ENCODE measurements at regions not wholly inside any gene's neighbourhood (a gene's known extent, or its start where the extent isn't known, plus 50 kb on each side); places are given as distances from the start of the nearest gene placed in this dataset.
"Not testable (repeated sequence)": the region's sequence is repeated elsewhere in the genome, so short reads cannot be mapped to it uniquely, and the experiment has no call there.

DNA sequence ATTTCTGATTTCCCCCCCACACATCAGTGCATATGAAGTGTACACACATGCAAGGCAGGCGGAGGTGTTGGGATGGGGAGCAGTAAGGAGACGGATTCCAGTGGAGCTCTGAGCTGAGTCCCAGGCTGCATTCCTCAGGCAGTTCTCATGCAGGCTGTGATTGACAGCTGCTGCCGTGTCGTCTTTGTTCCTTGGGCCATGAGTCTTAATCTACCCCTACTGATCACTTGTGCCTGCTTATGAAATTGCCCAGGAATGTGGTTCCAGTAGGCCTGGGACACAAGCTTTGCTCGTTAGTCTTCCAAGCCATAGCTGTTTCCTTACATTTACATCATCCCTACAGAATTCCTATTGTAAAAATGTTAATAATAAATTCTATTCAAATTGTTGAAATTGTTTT lies 1241.9 kb downstream of the UQCRFS1 start:
- DNase-seq: no peak

DNA sequence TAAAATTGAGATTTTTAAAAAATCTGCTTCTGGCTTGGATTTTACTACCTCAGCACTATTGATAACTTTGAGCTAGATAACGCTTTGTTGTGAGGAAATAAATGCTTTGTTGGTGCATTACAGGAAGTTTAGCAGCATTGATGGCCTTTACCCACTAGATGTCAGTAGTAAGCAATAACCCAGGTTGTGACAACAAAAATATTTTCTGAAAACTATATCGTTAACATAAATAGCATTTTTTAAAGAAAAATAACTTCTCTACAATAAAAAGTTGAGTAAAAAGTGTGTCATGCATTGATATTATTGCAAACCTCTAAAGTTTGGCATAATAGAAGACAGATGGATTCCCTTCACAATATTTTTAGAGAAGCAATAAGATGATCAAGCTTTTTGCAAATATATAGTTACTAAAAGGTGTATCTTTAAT lies 1246.5 kb downstream of the UQCRFS1 start:
- DNase-seq: peak; percentile 38

DNA sequence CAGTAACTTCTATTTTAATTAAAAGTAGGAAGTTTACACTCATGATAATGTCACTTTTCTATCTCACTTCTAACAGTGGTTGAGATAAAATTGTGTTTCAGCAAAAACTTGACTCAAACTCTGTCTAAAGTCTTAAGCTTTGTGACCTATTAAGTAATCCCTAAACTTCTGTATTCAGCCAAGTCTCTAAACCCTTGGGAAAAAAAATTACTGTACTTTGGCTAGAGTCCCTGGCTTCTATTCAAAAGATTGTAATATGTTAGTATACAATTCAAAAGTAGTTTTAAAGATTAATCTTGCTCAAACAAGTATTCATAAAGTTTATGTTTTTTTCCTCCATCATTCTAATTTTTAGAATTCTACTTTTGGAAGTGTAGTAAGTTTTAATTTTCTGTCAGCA lies 1248.8 kb downstream of the UQCRFS1 start:
- no peak for DNase-seq

DNA sequence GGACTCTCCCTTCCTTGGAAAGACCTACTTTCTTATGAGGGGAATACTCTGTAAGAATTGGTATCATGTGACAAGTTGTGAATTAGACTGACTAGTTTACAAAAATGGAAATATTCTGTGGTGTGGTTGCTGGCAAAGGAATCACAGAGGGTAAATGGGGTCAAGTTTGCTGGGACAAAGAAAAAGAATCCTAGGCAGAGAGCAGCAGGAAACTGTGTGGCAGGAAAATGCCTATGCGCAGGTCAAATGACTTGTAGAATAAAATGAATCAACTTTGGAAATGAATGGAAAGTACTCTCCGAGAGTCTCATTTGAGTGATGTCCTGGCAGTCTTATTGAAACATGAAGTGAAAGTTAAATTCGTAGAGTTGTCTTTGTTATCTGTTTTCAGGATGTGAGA lies 1250.7 kb downstream of the UQCRFS1 start:
- no peak for DNase-seq

DNA sequence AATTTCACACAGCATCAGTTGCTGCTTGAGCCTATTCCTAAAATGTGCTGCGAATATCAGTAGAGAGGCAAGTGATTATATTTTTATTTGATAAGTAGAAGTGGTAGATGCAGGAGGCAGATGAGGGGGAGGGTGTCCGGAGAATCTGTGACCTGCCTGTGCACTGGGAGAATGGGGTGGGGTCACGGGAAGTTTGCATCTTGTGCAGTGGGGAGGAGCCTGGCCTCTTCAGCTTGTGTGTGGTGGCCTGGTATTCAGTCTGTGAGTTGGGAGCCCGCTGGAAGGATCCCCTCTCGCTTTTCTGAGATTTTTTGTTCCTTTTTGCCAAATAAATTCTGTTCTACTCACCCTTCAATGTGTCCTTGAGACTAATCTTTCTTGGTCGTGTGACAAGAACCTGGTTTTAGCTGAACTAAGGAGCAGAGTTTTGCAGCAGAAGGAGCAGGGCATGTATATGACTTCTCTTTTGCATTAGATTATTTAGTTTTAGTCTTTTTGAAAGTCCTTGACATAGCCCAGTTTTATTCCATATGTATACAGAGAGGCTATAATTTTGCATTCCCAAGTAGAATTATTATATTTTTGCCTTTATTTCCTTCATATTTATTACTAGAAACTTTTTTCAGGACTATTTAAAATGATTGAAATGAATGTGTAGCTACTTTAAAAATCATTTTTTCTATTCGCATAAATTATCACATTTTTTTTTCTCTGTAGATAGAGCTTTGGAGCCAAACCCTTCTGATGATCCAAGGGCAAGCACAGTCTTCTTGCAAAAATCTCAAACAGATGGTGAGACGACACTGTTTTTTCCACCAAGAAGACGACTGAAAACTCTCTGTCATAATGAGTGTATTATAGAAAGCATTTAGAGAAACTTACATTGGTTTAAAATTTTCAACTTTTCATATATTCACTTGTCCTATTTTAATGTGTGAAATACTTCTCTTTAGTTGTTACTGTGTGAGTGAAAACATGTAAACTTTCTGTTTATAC lies 1257.2 kb downstream of the UQCRFS1 start:
- no peak for DNase-seq

DNA sequence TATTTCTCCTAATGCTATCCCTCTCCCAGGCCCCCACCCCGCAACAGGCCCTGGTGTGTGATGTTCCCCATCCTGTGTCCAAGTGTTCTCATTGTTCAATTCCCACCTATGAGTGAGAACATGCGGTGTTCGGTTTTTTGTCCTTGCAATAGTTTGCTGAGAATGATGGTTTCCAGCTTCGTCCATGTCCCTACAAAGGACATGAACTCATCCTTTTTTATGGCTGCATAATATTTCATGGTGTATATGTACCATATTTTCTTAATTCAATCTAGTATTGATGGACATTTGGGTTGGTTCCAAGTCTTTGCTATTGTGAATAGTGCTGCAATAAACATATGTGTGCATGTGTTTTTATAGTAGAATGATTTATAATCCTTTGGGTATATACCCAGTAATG lies 1270.3 kb downstream of the UQCRFS1 start:
- DNase-seq: not testable (repeated sequence)

DNA sequence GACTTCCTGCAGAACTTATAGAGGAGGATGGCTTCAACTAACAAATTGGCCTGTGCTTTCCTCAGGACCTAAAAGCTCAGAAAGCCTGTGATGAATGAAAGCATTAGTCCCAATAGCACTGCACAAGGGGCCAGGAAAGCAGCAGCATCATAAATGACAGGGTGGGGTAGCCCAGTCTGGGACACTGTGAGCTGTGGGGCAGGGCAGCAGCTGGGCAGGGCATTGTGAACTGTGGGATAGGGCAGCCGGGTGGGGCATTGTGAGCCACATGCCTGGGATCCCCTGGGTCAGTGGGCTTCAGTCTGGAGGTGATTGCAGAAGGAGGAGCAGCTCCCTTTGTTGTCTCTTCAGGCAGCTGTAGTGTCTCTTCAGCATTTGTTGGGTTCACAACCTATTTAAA lies 1276.8 kb downstream of the UQCRFS1 start:
- no peak for DNase-seq

DNA sequence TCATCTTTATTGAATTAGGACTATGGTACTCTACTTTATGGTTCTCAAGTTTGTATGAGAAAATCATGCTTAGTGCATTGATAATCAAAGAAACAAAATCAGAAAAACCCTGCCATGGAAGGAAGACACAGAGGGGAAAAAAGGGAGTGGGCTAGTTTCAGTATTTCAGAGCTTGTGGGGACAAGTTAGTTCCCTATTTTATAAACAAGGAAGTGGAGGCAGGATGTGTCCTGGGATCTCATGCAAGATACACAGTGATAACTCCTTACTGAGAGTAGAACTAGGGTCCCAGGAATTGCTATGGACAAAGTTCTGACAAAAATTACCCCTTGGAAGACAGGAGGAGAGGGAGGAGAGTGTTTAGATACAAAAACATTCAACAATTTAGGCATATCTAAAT lies 1277.3 kb downstream of the UQCRFS1 start:
- no peak for DNase-seq

DNA sequence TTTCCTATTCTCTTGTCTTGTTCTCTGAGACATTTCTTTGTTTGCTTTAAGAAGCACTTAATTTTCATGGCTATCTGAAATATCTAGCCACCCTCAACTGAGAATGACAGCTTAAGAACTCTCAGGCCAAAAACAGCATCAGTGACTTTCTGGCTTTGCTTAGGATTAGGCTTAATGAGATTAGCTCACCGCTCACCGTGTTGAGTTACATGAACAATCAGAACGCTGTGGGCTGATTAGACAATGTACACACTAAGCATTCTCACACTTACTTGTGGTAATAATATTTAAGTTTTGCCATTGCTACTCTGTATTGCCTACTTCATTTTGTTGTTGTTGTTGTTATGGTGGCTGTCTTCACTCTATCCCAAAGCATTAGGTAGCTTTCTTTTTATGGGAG lies 1283.6 kb downstream of the UQCRFS1 start:
- DNase-seq: no peak

DNA sequence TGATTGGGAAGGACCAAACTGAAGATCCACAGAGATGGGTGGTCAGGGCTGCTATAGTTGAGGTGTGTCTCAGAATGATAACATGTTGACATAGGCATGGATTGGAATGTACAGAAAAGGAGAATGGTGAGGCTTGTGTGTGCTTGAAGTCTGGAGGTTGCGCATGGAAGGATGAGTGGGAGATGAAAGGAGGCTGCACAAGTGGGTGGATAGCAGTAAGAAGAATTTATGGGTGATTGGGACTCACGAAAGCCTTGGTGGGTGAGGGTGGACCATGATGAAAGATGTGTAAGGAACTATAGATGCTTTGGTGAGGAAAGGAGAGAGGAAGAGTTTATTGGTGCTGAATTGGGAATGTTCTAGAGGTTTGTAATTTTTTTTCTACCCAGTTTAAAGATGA lies 1287.7 kb downstream of the UQCRFS1 start:
- no peak for DNase-seq

DNA sequence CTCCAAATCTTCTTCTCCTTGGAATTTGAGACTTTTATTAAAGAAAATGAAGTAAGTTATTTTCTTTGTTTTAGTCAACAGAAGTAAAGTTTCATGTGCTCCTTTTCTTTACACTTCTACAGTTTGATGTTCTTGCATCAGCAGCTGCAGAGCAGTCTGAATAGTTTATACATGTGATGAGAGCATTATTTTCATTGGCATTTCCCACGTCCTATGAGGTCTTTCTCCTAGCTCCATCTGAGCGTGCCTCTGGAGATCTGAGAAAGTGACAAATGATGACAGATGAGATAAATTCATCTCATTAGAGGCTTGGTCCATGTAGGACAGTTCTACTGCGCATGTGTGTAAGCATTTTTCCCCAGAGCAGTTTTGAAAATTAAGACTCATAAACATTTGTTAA lies 1290.0 kb downstream of the UQCRFS1 start:
- no peak for DNase-seq

DNA sequence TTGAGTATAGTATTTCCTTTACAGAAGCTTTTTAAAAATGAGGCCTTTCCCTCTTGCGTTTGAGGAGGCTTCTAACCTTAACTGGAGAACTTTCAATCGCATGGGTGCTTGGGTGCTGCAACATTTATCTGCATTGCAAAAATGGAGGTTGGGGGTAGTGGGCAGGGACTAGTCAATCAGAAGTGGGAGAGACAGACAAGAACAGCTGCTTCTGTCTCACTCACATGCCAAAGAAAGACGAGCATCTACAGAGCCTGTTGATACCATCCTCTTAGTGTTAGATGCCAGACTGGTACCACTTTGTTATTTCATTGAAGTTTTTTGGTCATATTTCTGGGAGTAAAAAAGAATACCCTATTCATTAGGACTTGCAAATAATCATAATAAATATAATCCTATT lies 1292.2 kb downstream of the UQCRFS1 start:
- DNase-seq: no peak

DNA sequence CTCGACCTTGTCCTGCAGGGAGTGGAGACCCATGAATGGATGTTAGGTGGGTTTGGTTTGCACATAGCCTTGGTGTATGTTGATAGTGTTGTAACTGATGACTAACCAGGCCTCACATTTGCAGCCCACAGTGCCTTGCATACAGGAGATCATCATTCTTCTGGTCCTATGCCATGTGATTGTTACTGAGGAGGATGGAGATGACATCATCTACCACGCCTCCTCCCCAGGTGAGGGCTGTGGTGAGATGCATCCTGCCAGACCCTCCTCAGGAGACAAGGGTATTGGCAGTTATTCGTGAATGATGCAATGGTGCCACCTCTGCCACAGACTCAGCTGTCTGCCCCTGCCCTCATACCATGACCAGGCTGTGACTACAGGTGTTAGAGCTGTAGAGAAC lies 1294.1 kb downstream of the UQCRFS1 start:
- no peak for DNase-seq

DNA sequence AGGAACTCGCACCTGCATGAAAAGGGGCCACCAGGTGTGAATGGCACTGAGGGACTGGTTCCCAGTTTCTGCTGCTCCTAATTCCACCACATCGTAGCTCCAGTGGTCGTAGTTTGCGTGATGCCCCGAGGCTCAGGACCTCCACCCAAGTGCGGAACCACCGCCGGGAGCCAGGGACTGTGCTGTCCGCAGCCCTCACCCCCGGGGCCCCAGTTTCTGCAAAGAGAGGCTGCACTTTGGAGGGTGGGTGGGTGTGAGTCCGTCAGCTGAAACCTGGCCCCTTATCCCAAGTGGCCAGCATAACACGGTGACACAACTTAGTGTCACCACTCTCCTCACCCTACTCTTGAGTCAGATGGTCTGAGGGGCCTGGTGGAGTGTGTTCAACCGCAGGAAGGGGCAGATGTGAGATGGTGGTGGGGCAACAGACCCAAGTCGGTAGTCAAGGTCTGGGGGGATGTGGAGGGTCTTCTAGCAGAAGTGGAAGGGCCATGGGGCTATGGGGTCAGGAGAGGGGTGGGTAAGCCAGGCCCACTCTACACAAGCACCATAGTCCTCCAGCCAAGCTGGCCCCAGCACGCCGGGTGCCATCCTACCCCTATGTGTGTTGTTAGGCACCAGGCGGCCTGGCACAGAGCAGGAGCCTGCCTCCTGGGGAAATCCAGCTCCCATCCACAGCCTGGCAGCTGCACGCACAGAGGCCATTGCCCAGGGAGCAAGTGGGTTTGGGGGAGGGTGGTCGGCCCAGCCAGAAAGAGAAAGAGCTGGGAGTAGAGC lies 1301.6 kb downstream of the UQCRFS1 start:
- no peak for DNase-seq

DNA sequence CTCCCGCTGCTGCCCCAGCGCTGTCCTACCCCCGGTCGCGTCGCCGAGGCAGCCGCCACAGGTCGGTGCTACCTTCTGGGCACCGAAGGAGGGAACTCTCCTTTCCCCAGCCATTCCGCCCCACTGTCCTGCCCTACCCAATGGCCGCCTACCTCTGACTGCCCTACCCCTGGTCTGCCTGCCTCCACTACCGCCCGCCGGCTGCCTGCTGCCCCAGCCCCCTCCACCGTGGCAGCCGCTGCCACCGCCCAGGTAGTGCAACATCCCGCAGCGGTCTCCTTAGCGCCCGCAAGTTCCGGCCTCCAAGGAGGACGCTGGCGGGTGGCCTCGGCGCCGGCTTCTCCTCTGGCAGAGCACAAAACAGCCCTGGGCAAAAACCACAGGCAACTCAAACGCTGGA lies 1303.1 kb downstream of the UQCRFS1 start:
- no peak for DNase-seq

DNA sequence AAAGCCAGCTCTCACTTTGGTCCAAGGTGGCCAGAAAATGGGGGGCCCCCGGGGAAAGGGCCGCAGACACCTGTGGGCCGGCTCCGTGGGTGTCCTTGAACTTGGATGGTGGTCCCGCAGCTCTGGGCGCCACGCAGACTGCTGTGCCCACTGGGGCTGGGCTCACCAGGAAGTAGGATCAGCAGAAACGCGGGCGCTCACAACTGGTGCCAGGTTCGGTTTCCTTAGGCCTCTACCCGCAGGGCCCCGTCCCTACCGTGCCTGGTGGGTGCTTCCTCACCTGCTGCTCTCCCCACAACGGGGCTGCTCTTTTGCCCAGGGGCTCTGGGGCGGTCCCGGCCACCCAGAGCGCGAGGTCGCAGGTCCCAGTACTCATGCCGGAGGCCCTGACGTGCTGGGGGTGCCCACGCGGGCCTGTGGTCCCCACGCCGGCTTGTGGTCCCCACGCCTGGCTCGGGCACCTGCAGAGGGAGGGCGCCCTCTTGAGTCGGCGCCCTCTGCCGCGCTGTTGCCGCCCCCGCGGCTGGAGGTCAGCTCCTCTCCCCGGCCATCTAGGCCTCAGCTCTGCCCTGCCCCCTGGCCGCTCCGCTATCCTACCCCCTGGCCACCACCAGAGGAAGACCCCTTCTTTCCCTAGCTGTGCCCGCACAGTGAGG lies 1303.6 kb downstream of the UQCRFS1 start:
- no peak for DNase-seq

DNA sequence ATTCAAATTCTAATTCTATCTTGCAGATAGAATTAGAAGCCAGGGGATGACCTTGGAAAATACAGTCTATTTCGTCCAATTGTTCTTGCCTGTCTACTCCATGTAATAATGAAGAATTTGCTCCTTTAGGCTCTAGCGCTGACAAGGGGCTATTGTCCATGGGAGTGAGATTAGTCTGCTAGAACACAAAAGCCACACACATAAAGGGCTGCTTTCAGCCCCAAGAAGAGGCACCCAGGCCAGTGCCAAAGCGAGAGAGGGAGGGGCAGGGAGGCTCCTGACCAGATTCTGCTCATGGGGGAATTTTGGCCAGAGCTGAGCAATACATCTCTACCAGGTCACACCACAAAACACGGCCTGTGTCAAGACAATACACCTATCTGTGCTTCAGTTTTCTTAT lies 1306.9 kb downstream of the UQCRFS1 start:
- no peak for DNase-seq

DNA sequence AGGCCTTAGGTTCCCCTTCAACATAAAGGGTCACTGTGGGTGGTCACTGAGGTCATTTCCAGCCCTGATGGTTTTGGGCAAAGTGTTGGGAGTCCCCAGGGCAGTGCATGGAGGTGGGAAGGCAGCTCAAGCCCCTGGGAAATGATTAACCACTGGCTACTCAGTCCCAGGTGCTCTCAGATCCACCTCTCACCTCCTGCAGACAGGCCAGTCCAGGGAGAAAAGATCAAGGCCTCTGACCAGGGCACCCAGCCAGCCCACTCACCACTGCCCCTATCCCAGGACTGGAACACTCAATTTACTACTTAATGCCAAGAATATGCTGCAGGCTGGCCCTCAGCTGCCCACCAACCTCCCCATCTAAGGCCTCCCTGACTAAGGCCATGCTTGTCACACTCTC lies 1307.9 kb downstream of the UQCRFS1 start:
- no peak for DNase-seq

DNA sequence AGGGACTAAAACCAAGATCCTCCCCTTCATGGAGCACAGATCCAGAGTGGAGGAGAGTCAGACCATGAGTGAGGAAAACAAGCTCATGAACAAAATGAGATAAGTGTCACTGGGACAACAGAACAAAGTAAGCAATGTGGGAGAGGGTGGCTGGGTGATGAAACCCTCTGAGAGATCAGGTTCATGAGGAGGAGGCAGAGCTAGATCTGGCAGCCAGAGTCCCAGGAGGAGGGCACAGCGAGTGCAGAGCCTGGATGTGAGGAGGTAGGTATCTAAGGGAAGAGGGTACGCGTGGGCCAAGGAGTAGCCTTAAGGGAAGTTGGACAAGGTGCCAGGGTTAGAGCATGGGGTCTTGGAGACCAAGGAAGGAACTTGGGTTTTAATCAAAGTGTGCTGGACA lies 1311.9 kb downstream of the UQCRFS1 start:
- no peak for DNase-seq

DNA sequence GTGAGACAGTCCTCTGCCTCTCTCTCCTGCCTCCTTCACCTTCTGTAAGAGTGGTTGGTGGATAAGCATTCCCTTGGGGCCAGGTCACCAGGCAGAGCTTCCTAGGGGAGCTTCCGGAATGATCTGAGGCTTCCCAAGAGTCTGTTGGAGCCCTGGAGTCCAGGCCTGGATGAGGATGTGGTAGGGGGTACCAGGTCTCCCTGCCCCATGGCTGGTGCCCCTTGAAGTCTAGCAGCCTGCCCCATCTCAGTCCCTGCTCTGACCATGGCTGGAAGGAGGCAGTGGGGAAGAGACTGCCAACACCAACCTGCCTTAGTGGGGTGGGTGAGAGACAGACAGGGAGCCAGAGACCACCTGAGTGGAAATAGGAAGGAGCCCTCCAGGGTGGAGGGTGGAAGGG lies 1316.9 kb downstream of the UQCRFS1 start:
- DNase-seq: no peak

DNA sequence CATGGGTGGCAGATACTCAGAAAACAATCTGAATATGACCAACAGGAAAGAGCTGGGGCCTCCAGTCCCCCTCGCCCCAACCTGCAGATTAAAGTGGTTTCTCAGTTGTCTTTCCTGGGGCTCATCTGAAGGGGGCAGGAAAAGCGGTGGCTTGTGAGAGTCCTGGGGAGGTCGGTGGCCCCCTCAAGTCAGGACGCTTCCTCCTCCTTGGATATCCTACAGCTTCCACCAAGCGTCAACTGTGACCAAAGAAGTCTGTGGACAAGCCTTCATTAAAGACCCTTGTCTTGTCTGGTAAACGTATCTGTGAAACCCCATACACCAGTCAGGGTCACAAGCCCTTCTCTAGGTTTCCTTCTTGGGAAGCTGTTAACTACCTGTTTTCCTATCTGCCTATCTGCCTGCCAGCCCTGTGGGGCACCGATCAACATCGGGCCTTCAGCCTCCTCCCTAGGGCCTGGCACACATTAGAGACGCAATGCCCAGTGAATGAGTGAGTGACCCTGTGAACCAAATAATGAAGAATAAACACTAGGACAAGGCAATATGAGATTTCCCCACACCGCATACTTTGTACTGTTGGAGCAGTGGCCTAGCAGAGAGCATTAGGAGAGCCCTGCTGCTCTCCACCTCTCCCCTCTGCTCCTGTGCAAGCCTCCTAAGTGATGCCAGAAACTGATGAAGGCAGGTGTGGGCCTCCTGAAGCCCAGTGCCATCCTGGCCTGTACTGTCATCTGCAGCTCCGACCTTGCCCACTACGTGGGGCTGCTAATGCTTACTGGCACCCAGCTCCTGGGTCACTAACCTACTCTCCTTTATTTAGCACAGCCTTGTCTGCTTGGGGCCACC lies 1317.8 kb downstream of the UQCRFS1 start:
- DNase-seq: no peak

DNA sequence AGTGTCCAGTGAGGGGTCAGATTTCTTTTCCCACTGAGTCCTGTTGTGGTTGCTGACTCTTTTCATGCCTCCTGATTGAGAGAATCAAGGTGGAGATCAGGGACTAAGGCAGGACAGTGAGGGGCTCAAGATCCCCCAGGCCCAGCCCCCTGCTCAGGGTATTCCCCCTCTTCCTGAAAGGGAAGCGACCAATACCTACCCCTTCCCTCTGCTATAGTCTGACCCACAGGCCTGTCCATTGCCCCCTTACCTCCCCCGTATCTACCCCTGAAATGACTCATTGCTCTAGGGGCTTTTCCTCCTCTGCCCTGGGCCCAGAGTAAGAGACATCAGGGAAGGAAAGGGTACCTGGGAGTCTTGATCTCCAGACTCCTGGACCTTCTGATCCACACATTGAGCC lies 1320.5 kb downstream of the UQCRFS1 start:
- no peak for DNase-seq

DNA sequence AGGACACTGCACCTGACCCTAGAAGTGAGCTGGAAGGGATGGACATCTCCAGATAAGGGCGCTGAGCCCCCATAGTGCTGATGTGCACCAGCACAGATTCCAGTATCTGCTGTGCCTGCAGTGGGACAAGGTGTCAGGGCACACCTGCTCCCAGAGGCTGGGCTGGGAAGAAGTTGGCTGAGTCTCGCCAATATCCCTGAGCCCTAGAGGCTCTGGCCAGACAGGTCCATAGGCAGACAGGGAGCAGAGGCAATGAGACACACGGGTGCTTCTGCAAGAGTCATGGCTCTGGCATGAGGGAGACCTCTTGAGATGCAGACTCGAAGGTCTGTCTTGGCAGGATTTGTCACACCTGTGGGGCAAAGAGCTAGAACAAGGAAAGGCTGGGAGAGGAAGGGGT lies 1321.5 kb downstream of the UQCRFS1 start:
- DNase-seq: no peak

Measured in hematopoietic multipotent progenitor cell treated with erythropoietin and hydrocortisone succinate and interleukin-3 and kit ligand, for 6 days (in vitro differentiated cells).